Inflammatory macrophage treated with lipopolysaccharide for 1 hour (primary cell): ENCODE measurements at regions not wholly inside any gene's neighbourhood (a gene's known extent, or its start where the extent isn't known, plus 50 kb on each side); places are given as distances from the start of the nearest gene placed in this dataset.
"Not testable (repeated sequence)": the region's sequence is repeated elsewhere in the genome, so short reads cannot be mapped to it uniquely, and the experiment has no call there.

Experiments used
- DNase-seq, 2 donors: peaks; one replicate each; pipeline ENCODE4 v3.0.0-alpha.2; 2020 to 2022

DNA sequence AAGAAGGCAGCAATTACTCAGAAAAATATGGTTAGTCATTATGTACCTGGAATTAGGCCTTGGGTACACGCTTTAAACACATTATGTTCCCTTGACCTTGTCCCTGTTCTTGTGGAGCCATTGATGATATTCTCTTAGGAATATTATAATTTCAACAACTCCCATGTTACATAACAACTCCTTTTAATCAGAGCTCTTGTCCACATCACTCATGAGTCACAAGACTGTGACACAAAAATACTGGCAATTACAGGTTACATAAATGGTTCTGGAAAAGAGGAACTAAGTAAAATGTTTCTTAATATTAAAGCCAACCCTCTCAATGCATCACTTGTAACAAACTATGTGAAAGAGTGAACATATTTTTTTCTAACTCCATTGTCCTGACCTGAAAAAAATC is 143.8 kb upstream of the PCLO start:
- DNase-seq = peak; percentile 34 to 56

DNA sequence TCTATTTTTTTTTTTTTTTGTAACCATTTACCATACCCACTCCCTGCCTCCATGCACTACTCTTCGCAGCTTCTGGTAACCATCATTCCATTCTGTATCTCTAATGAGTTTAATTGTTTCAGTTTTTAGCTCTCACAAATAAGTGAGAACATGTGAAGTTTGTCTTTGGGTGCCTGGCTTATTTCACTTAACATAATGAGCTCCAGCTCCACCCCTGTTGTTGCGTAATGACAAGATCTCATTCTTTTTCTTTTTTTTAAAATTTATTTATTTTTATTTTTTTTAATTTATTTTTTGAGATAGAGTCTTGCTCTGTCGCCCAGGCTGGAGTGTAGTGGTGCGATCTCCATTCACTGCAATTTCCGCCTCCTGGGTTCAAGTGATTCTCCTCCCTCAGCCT is 142.3 kb upstream of the PCLO start:
- DNase-seq = no peak

DNA sequence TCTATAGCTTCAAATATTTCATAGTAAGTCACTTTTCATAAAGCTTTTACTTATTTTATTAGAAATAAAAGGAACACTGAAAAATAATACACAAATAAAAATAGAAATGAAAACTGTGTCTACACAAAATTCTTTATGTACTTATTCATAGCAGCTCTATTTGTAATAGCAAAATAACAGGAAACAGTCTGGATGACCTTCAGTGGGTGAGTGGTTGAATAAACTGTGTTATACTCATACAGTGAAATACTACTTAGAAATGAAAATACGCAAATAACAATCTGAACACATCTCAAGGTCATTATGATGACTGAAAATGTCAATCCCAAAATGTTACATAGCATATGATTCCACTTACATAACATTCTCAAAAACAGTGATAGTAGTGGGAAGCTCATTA is 138.7 kb upstream of the PCLO start:
- no peak for DNase-seq

DNA sequence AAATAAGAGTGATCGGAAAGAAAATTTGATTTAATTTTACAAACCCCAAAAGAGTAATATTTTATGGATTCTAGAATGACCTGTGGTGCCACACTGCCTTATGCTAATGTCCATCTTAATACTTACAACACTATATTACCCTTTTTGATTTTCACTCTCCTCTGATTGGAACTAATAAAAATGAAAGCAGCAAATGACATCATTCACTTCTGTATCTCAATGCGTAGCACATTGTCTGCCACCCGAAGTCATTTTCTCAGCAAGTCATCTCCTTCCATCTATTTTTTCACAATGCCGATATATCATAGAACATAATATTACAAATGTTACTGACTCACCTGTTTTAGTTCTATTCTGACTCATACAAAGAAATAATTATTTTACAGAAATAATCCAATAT is 127.5 kb upstream of the PCLO start:
- no peak for DNase-seq

DNA sequence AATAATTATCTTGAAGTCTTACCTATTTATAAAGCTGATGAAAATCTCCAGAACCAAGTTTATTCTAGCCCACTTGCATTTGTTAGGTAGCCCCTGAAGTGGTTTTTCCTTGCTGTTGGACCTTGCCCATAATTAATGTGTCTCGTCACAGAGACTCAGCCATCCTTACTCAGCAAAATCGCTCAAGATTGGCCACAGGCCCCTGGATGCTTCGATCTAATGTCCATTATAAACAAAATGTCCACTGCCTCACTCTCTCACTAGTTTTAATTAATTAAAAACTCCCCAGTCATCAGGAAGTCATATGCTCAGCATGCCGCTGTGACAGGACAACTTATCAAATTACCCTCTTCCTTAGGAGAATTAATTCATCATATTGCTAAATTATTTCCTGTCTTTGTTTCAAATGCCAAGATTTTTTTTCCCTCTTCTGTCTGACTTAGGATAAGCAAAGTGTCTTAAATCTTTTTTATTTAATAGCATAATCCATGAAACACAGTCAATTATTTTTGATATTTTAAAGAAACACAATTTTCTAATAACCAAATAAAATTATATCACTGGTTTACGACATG is 126.8 kb upstream of the PCLO start:
- no peak for DNase-seq

DNA sequence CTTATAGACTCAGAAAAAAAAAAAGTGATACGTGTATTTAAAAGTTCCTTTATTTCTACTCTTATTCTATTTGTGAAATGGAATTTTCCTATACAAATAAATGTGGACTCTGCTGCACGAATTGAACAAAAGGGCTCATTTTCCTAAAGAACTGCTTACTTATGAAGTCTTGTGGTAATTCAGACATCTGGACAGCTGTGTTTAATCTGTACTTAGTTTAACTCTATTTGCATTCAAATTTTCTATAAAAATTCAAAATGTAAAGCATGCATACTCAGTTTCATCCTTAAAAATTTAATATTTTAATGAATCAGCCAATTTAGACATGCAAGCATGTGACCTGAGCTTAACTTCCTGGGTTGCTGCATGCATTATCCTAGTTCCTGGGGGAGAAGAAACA is 118.0 kb upstream of the PCLO start:
- DNase-seq = no peak

DNA sequence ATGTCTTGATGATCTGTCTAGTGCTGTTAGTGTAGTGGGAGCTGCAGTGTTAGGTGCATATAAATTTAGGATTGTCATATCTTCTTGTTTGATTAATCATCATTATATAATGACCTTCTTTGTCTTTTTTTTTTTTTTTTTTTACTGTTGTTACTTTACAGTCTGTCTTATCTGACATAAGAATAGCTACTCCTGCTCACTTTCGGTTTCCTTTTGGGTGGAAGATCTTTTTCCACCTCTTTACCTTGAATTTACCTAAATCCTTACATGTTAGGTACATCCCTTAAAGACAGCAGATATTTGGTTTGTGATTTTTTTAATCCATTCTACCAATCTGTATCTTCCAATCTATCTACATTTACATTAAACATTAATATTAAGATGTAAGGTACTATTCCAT is 113.6 kb upstream of the PCLO start:
- no peak for DNase-seq

DNA sequence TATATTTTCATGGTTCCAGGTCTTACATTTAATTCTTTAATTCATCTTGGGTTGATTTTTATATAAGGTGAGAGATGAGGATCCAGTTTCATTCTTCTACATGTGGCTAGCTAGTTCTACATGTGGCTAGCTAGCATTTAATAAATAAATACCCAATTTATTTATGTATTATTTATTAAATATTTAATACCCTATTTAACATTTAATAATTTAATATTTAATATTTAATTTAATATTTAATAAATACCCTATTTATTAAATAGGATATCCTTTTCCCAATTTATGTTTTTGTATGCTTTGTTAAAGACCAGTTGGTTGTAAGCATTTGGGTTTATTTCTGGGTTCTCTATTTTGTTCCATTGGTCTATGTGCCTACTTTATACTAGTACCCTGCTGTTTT is 111.0 kb upstream of the PCLO start:
- DNase-seq = no peak

DNA sequence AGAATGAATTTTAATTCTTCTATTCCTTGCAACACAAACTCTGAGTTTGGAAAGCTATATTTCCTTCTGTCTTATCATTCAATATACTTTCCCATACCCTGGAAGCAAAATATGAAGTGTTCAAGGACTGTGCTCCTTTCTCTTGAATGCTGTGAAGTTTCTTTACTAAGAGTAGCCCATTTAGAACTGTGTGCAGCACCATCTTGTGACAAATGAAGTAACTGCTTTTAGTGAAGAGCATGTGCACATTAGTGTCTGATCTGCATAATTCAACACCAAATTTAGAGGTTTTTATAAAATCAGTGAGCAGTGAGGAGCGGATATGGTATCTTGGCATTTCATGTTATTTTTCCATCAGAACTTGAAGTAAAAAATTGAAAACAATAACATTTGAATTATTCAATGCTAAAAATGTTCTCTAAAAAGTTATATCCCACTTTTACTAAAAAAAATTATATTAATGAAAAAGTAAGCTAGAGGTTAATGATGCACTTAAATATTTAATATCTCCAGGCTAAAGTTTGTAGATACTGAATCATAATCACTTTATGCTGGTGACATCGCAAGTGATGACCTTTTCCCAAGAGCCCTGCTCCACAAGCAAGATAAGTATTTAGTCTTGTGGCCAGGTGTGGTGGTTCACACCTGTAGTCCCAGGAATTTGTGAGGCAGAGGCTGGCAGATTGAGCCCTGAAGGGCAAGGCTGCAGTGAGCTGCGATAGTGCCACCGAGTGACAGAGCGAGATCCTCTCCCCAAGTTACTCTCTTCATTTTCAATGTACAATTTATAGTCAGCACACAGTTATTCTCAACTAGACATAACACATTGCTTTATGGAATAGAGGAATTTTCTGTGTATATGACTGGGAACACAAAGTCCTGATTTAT is 108.8 kb upstream of the PCLO start:
- DNase-seq = no peak

DNA sequence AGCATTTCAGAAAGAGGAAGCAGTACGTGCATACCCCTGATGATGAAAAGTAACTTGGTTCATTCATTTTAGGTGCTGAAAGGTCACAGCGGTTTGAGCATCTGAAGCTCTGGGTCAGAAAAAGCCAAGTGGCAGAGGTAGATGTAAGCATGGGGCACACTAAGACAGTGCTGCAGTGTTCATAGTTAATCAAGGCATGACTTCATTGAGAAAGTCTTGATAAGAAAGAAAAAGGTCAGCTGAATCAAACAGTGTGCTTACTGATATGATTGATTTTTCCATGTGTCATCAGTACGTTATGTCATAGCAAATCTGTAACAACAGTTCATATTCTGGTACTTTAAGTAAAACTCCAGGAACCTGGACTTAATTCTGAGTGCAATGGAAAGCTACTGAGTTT is 107.7 kb upstream of the PCLO start:
- no peak for DNase-seq

DNA sequence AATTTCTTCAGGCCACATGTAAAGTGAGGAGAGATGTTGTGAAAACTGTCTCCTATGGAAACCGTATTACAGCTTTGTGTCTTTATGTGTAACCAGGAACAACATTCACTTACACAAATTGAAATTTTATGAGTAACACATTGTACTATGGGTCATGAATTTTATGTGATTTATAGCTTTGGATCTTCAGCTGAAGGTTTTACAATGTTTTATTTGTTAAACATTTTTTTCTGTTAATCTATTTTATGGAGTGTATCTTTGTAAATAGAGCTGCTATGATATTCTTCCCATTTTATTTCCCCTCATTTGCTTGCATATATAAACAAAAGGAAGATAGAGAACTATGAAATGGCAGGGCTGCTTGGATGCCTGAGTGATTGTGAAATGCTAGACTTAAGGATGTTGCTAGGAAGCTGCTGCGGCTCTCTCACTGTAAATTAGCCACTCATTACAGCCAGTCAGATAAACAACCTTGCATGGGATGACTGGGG is 104.5 kb upstream of the PCLO start:
- DNase-seq = no peak

DNA sequence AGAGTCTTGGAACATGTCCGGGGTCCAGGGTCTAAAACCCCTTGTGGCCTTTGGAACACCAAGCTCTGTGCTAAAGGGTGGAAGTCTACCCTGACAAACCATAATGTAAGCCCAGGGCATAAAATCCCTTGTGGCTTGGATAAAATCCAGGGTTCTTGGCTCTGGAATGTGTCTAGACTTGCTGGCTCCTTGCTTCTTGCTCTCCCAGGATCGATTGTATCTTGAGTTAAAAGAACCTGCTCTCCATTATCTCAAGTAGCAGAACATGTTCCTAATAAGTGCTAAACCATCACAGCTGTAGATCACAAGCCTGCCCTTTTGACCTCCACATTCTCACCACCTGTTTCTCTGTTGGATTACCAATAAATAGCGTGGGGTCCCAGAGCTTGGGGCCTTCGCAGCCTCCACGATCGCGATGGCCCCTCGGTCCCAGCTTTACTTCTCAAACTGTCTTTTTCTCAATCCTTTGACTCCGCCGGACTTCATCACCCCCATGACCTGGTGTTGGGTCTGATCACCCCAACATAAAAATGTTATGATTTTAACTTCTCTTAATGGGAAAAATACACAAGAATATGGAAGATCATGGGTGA is 100.9 kb upstream of the PCLO start:
- DNase-seq = not testable (repeated sequence)

DNA sequence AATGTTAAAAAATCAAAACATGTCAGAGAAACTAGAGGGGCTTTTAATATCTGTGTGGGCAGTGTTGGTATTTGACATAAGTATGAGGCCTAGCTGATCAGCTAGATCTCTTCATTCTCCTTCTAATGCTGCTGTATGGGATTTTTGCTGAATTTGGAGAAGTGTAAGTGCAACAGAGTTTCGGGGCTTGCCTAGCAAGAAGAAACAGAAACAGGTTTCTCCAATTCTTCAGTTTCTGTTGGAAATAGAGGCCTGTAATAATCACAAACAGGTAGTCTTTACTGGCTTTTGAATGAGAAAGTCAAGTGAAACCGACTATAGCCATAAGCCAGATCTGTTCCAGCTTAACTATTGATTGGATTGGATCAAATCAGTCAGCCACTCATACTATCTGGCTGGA is 96.4 kb upstream of the PCLO start:
- no peak for DNase-seq

DNA sequence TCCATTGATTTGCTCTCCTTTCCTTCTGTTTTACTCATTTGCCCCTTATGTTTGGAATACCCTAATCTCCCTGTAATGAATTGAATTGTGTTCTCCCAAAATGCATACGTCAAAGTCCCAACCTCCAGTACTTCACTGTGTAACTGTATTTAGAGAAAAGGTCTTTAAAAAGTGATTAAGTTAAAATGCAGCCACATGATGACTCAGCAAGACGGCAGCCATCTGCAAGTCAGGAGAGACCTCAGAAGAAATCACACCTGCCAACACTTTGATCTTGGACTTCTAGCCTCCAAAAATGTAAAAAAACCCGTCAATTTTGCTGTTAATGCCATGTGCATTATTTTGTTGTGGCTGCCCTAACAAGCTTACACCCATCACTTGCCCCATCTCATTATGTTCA is 85.3 kb upstream of the PCLO start:
- DNase-seq = no peak

DNA sequence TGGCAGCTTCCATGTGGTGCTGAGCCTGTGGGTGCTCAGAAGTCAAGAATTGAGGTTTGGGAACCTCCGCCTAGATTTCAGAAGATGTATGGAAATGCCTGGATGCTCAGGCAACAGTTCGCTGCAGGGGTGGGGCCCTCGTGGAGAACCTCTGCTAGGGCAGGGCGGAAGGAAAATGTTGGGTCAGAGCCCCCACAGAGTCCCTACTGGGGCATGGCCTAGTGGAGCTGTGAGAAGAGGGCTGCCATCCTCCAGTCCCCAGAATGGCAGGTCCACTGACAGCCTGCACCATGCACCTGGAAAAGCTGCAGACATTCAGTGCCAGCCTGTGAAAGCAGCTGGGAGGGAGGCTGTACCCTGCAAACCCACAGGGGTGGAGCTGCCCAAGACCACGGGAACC is 56.5 kb upstream of the PCLO start:
- not testable (repeated sequence) for DNase-seq

DNA sequence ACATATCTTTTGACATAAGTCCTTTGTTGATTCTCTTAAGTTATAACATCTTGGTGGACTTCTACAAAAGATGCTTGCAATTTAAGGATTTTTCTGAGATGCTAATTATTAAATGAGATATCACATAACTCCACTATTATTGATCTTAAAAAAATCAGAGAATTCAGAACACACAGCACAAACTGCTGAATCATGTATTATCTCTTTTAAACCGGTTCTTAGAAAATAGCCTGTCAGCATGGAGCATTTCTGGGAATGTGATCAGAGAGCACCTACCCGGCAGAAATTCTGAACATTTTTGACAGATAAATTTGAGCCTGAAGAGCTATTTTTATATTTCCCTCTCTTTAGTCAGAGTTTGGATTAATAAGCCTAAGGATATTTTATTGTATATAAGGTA is 50.2 kb upstream of the PCLO start:
- no peak for DNase-seq
